Large intestine (tissue), 3 donors: ENCODE measurements at regions not wholly inside any gene's neighbourhood (a gene's known extent, or its start where the extent isn't known, plus 50 kb on each side); places are given as distances from the start of the nearest gene placed in this dataset.

Experiments used
- DNase-seq, 2 donors: peaks; one replicate each; pipeline versions ENCODE4 v3.0.0 to v3.0.0-alpha.2; 2013
- H3K27ac ChIP-seq: one replicate; pipeline ENCODE4 v1.5.1; 2013; ENCODE audit warnings: low read length
- H3K27me3 ChIP-seq: 2 replicates; pipeline ENCODE4 v1.6.1; 2013; ENCODE audit warnings: low read length; ENCODE audit not compliant: control insufficient read depth, insufficient read depth
- H3K36me3 ChIP-seq: 2 replicates; pipeline ENCODE4 v1.6.1; 2013; ENCODE audit warnings: low read length; ENCODE audit not compliant: control insufficient read depth, insufficient read depth
- H3K4me1 ChIP-seq: one replicate; pipeline ENCODE4 v1.6.1; 2013; ENCODE audit warnings: low read length; ENCODE audit not compliant: control insufficient read depth, insufficient read depth
- H3K4me3 ChIP-seq: one replicate; pipeline ENCODE4 v1.5.1; 2013; ENCODE audit warnings: low read length
- H3K9me3 ChIP-seq: one replicate; pipeline ENCODE4 v1.6.1; 2013; ENCODE audit warnings: mild to moderate bottlenecking, low read depth, low read length, moderate library complexity; ENCODE audit not compliant: control insufficient read depth
- WGBS: methylation state at CpG from one replicate; pipeline ENCODE4 v1.1.5; 2013; ENCODE audit warnings: low lambda C conversion rate; ENCODE audit not compliant: insufficient coverage; 5-methylcytosine and 5-hydroxymethylcytosine counted together

DNA sequence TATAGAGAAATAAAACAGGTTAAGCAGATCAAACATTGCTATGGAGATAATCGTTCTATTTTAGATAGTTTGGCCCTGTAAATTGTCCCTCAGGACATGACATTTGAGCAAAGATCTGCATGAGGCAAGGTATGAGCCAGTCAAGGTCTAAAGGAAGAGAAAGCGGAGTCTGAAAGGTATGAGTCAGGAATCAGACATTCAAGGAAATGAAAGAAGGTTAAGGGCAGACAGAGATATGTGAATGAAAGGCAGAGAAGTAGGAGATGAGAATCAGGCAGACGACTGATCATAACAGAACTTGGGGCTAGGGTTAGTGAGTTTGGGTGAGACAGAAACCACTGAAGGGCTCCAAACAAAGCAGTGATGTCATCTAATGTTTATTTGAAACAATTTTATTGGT lies 775.8 kb downstream of the MAFB start:
- WGBS = 71% methylated on average over 2 of the region's 3 CpGs
- no peaks in the 10 kb centered on the region for H3K9me3 ChIP-seq
- no peaks in the 10 kb centered on the region for H3K4me1 ChIP-seq
- H3K4me3 ChIP-seq = no peak overlapping the region
- no peak overlapping the region for H3K27ac ChIP-seq
- no peaks in the 10 kb centered on the region for H3K27me3 ChIP-seq
- H3K36me3 ChIP-seq = no peaks in the 10 kb centered on the region
- DNase-seq = no peak

- Histone ChIP-seq H3K27me3 (no peaks in the 10 kb centered on the region), H3K4me3 (no peak overlapping the region), H3K4me1 (no peaks in the 10 kb centered on the region), H3K36me3 (no peaks in the 10 kb centered on the region), H3K9me3 (no peaks in the 10 kb centered on the region), H3K27ac (no peak overlapping the region)
- no peak for DNase-seq
- WGBS = 80% methylated on average over 1 of the region's 1 CpG
Measured at GRCh38 chr20:39911497-39911896, 777.5 kb downstream of the MAFB start.

DNA sequence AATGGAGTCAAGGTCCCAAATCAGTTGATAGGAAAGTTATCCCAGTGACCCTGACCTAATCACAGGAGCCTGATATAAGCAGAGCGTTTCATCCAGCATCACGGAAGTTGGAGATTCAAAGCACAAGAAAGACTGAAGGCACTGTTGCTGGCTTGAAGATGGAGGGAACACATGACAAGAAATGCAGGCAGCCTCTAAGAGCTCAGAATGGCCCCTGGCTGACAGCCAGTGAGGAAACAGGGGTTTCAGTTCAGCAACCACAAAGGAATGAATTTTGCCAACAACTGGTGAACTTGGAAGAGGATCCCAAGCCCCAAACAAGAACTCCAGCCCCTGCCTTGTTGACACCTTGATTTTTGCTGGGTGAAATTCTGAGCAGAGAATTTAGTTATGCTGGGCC lies 778.5 kb downstream of the MAFB start:
- no peaks in the 10 kb centered on the region for H3K9me3 ChIP-seq
- no peak for DNase-seq
- WGBS = no CpG with 5 or more reads among the region's 2 CpGs
- H3K27me3 ChIP-seq = no peaks in the 10 kb centered on the region
- H3K27ac ChIP-seq = no peak overlapping the region
- no peaks in the 10 kb centered on the region for H3K36me3 ChIP-seq
- H3K4me1 ChIP-seq = no peaks in the 10 kb centered on the region
- H3K4me3 ChIP-seq = no peak overlapping the region

DNA sequence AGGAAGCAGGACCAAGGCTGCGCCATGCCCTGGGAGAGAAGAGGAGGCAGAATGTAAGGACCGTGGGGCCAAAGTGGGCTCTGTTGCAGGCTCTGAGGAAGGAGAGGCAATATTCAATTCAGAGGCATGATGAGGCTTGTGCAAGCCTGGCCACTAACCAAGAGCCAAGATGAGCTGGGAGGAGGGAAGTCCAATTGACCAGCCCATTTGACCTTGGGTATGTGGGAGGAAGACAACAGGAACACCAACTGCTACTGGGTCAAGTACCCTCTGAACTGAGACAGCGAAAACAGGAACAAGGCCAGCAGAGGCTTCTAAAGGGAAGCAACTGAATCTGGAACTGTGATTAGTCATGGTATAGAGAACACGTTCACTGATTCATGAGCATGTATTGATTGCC lies 779.6 kb downstream of the MAFB start:
- Histone ChIP-seq H3K36me3 (no peaks in the 10 kb centered on the region), H3K4me1 (no peaks in the 10 kb centered on the region), H3K9me3 (no peaks in the 10 kb centered on the region), H3K27ac (no peak overlapping the region), H3K27me3 (no peaks in the 10 kb centered on the region), H3K4me3 (no peak overlapping the region)
- WGBS = no CpG with 5 or more reads among the region's 4 CpGs
- no peak for DNase-seq

GRCh38 chr20:39904476-39905112 lies 784.4 kb downstream of the MAFB start:
- no peak for DNase-seq
- Histone ChIP-seq H3K4me3 (no peak overlapping the region), H3K27ac (no peak overlapping the region), H3K4me1 (no peaks in the 10 kb centered on the region), H3K27me3 (no peaks in the 10 kb centered on the region), H3K36me3 (no peaks in the 10 kb centered on the region), H3K9me3 (no peaks in the 10 kb centered on the region)
- no CpG with 5 or more reads among the region's 7 CpGs for WGBS

- H3K27ac ChIP-seq = no peak overlapping the region
- H3K9me3 ChIP-seq = no peaks in the 10 kb centered on the region
- no peak overlapping the region for H3K4me3 ChIP-seq
- H3K4me1 ChIP-seq = no peaks in the 10 kb centered on the region
- H3K36me3 ChIP-seq = no peaks in the 10 kb centered on the region
- no CpG with 5 or more reads among the region's 10 CpGs for WGBS
- DNase-seq = no peak
- H3K27me3 ChIP-seq = no peaks in the 10 kb centered on the region
Measured at GRCh38 chr20:39903806-39904465, 785.1 kb downstream of the MAFB start.

- H3K9me3 ChIP-seq = no peaks in the 10 kb centered on the region
- no peaks in the 10 kb centered on the region for H3K36me3 ChIP-seq
- no peak overlapping the region for H3K4me3 ChIP-seq
- H3K27me3 ChIP-seq = no peaks in the 10 kb centered on the region
- no peaks in the 10 kb centered on the region for H3K4me1 ChIP-seq
- no peak overlapping the region for H3K27ac ChIP-seq
- WGBS = 100% methylated on average over 1 of the region's 1 CpG
- DNase-seq = no peak
Measured at GRCh38 chr20:39899881-39900280, 789.2 kb downstream of the MAFB start.

- WGBS = 50% methylated on average over 1 of the region's 2 CpGs
- no peaks in the 10 kb centered on the region for H3K4me1 ChIP-seq
- no peaks in the 10 kb centered on the region for H3K9me3 ChIP-seq
Measured at GRCh38 chr20:39898467-39898852, 790.6 kb downstream of the MAFB start.

DNA sequence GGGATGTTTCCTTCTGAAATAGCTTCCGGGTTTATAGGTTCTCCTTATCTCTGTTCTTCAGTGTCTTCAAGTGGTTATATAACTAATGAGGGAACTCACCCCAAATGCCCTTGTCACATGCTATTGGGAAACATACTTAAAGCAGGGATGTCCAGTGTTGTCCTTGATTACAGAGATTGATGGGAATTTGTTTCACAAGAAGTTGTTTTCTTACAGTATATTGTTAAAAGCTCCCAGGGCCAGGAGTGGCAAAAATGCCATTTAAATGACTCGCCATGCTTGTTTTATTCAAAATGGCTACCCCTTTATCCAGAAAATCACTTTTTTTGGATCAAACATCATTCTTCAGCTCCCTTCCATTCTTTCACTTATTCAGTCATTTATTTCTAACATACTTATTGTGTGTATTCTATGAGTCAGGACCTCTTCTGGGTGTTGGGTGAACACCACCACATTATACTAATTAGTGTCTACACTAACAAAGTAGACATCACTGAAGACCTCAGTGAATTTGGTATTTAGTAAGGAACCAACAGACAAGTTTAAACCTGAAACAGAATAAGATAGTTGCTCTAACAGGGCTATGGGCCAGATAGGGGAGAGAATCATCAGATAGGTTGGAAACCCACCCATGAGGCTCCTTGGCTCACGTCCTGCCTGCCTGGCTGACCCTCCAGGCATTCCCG lies 791.1 kb downstream of the MAFB start:
- 100% methylated on average over 1 of the region's 4 CpGs for WGBS
- H3K9me3 ChIP-seq = no peaks in the 10 kb centered on the region
- no peak for DNase-seq

More at GRCh38 chr20:39898467-39898852, 790.6 kb downstream of the MAFB start:
- Histone ChIP-seq H3K27ac (no peak overlapping the region), H3K4me3 (no peak overlapping the region), H3K27me3 (no peaks in the 10 kb centered on the region), H3K36me3 (no peaks in the 10 kb centered on the region)
- no peak for DNase-seq

DNA sequence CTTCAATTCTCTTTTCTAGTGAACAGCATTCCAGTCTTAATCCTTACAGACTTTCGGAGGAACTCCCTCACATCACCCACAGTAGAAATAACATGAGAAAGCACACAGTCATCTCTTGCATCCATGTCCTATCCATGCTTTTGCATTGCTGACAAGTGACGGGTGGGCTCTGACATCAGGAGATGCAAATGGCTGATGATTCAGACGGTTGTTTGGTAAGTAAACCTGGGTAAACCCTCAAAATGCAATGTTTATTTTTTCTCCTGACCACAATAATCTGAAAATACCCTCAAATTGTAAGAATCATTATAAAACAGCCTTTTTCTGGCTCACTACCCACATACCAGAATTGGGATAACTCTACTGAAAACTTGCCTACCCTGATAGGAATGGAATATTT lies 792.0 kb downstream of the MAFB start:
- H3K36me3 ChIP-seq = no peaks in the 10 kb centered on the region
- no peaks in the 10 kb centered on the region for H3K4me1 ChIP-seq
- H3K9me3 ChIP-seq = no peaks in the 10 kb centered on the region
- H3K27me3 ChIP-seq = no peaks in the 10 kb centered on the region
- WGBS = no CpG with 5 or more reads among the region's 3 CpGs
- no peak for DNase-seq
- no peak overlapping the region for H3K27ac ChIP-seq
- no peak overlapping the region for H3K4me3 ChIP-seq

More for the DNA sequence above, 791.1 kb downstream of the MAFB start:
- H3K4me1 ChIP-seq = no peaks in the 10 kb centered on the region
- H3K27me3 ChIP-seq = no peaks in the 10 kb centered on the region
- H3K27ac ChIP-seq = no peak overlapping the region
- no peak overlapping the region for H3K4me3 ChIP-seq
- no peaks in the 10 kb centered on the region for H3K36me3 ChIP-seq
